T-cell (primary cell): ENCODE measurements at regions not wholly inside any gene's neighbourhood (a gene's known extent, or its start where the extent isn't known, plus 50 kb on each side); places are given as distances from the start of the nearest gene placed in this dataset.

Experiments used
- ATAC-seq, 4 experiments: fragments of 200-7000 bp in 3 of 4; fragments of 150-1000 bp in 1 of 4; cut with Tn5 transposase; replicated peaks in 1 of 4; 1 replicate in 3 of 4; 2 replicates in 1 of 4; pipeline ENCODE4 v1.10.0; 2021; ENCODE audit warnings: moderate library complexity in 3 of 4, mild to moderate bottlenecking in 2 of 4, moderate number of reproducible peaks in 1 of 4
- CTCF ChIA-PET, 2 donors: fragments of 300-600 bp; sonication (Branson Sonifier 250); formaldehyde crosslinking; loops; one replicate each; lab custom pipeline; 2022; ENCODE audit warnings: antibody characterized with exemption in 2 of 2; lab: Charles Lee
- POLR2A ChIA-PET, 2 donors: fragments of 300-600 bp; sonication (Branson Sonifier 250); formaldehyde crosslinking; loops; one replicate each; lab custom pipeline; 2022; ENCODE audit warnings: antibody characterized with exemption in 2 of 2; lab: Charles Lee
- DNase-seq, 35 experiments: peaks; one replicate each; pipeline versions ENCODE4 v3.0.0 to v3.0.0-alpha.2; 2013 to 2023
- H3K27ac ChIP-seq: one replicate; pipeline ENCODE4 v1.5.1; 2013; ENCODE audit warnings: low read length
- H3K27me3 ChIP-seq, 2 experiments: replicated peaks in 1 of 2; 1 replicate in 1 of 2; 2 replicates in 1 of 2; pipeline versions ENCODE4 v1.6.1 to v1.7.0; 2013; ENCODE audit warnings: low read length in 1 of 2, mixed read lengths in 1 of 2; ENCODE audit not compliant: control insufficient read depth in 2 of 2, insufficient read depth in 2 of 2; ENCODE audit errors: extremely low read depth in 1 of 2
- H3K36me3 ChIP-seq, 2 donors: 1 replicate in 1 of 2; 2 replicates in 1 of 2; pipeline versions ENCODE4 v1.6.1 to v1.7.0; 2013; ENCODE audit warnings: low read length in 1 of 2; ENCODE audit not compliant: control insufficient read depth in 2 of 2, insufficient read depth in 1 of 2; ENCODE audit errors: extremely low read depth in 1 of 2
- H3K4me1 ChIP-seq, 2 experiments: 1 replicate in 1 of 2; 2 replicates in 1 of 2; pipeline versions ENCODE4 v1.6.1 to v1.7.0; 2013; ENCODE audit warnings: low read length in 2 of 2, mixed read lengths in 1 of 2; ENCODE audit not compliant: insufficient read depth in 2 of 2, control insufficient read depth in 1 of 2; ENCODE audit errors: extremely low read depth in 1 of 2
- H3K4me3 ChIP-seq, 2 donors: 1 replicate in 1 of 2; 2 replicates in 1 of 2; pipeline versions ENCODE4 v1.5.1 to v1.7.0; 2013; ENCODE audit warnings: mild to moderate bottlenecking in 2 of 2, low read length in 1 of 2, moderate library complexity in 1 of 2; ENCODE audit not compliant: control insufficient read depth in 1 of 2; ENCODE audit errors: extremely low read depth in 1 of 2
- H3K9me3 ChIP-seq: 2 replicates; pipeline ENCODE4 v1.7.0; 2013
- H3K27ac Mint-ChIP-seq, 2 donors: one replicate each; pipeline ENCODE4 v1.8.0; 2020 to 2021; ENCODE audit warnings: mild to moderate bottlenecking in 2 of 2, mixed read lengths in 2 of 2
- H3K27me3 Mint-ChIP-seq, 2 donors: one replicate each; pipeline ENCODE4 v1.8.0; 2021 to 2022; ENCODE audit warnings: mixed read lengths in 2 of 2
- H3K36me3 Mint-ChIP-seq: one replicate; pipeline ENCODE4 v1.8.0; 2021; ENCODE audit warnings: mixed read lengths
- H3K4me1 Mint-ChIP-seq, 3 donors: one replicate each; pipeline ENCODE4 v1.8.0; 2020 to 2022; ENCODE audit warnings: mixed read lengths in 3 of 3, mild to moderate bottlenecking in 1 of 3
- H3K4me3 Mint-ChIP-seq, 3 donors: one replicate each; pipeline ENCODE4 v1.8.0; 2020 to 2022; ENCODE audit warnings: mild to moderate bottlenecking in 3 of 3, mixed read lengths in 3 of 3, moderate library complexity in 3 of 3
- H3K9me3 Mint-ChIP-seq, 3 donors: one replicate each; pipeline ENCODE4 v1.8.0; 2020 to 2022; ENCODE audit warnings: mixed read lengths in 3 of 3
- WGBS: methylation state at CpG from one replicate; pipeline ENCODE4 v1.1.5; 2013; ENCODE audit warnings: missing lambda C conversion rate; ENCODE audit not compliant: insufficient coverage; 5-methylcytosine and 5-hydroxymethylcytosine counted together

- peaks cover 0 to 5% of the 10 kb centered on the region in 2 experiments for H3K27me3 ChIP-seq
- WGBS, result 79% methylated on average over 3 of the region's 8 CpGs
- no peaks in the 10 kb centered on the region for H3K36me3 ChIP-seq
- Mint-ChIP-seq H3K4me1 (no peaks in the 10 kb centered on the region), H3K27ac (no peak overlapping the region), H3K9me3 (peaks cover 0 to 5% (median 0%) of the 10 kb centered on the region in 3 donors), H3K36me3 (no peaks in the 10 kb centered on the region), H3K27me3 (peaks cover 4 to 12% of the 10 kb centered on the region in 2 donors), H3K4me3 (no peak overlapping the region)
- no peak overlapping the region for H3K4me3 ChIP-seq
- H3K9me3 ChIP-seq, result no peaks in the 10 kb centered on the region
- CTCF ChIA-PET, result no interaction called here
- no peak overlapping the region for H3K27ac ChIP-seq
- POLR2A ChIA-PET, result no interaction called here
- H3K4me1 ChIP-seq, result no peaks in the 10 kb centered on the region
- peak in 1 of 35 experiments; percentile 1 for DNase-seq
- ATAC-seq, result no peak
Observed at GRCh38 chr20:39874049-39874893, 814.8 kb downstream of the MAFB start.

DNA sequence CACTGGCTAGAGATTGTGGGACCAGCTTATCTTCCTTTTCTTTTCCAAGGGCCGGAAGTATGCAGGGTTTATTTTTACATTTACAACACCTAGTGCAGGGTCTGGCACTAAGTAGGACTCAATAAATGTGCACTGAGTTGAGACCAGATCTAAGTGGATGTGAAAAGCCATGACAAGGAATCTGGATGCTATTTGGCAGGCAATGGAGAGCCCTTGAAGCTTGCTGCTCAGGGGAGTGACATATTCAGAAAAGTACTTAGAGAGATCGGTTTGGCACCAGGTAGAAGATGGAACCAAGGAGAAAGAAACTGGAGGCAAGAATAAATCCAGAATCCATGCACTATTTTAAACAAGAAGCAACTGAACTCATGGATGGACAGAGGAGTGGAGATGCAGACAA, 815.8 kb downstream of the MAFB start:
- Mint-ChIP-seq H3K36me3 (no peaks in the 10 kb centered on the region), H3K9me3 (peaks cover 0 to 5% (median 0%) of the 10 kb centered on the region in 3 donors), H3K27ac (no peak overlapping the region), H3K4me3 (no peak overlapping the region), H3K4me1 (no peaks in the 10 kb centered on the region), H3K27me3 (peaks cover 4 to 12% of the 10 kb centered on the region in 2 donors)
- no peak for DNase-seq
- Histone ChIP-seq H3K27me3 (peaks cover 0 to 5% of the 10 kb centered on the region in 2 experiments), H3K4me1 (no peaks in the 10 kb centered on the region), H3K9me3 (no peaks in the 10 kb centered on the region), H3K36me3 (no peaks in the 10 kb centered on the region), H3K27ac (no peak overlapping the region), H3K4me3 (no peak overlapping the region)
- ChIA-PET CTCF (no interaction called here), POLR2A (no interaction called here)
- no peak for ATAC-seq
- no CpG with 5 or more reads among the region's 2 CpGs for WGBS

DNA sequence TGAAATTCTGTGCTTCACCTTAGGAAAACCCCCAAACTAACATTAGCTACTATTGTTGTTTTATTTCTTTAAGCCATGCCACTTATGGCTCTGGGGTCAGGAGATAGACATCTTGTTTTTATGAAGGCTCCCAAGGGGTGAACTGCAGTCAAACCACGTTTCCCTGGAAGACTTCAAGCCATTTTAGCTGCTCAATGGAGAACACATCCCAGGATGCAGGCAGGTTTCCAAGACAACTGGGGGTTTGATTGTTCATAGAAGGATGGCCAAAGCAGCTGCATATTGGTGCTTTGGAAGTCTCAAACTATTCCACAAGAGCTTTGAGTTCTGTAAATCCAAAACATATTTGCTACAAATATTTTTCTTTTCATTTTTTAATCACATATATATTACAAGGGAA, 818.0 kb downstream of the MAFB start:
- Histone ChIP-seq H3K9me3 (no peaks in the 10 kb centered on the region), H3K27me3 (no peaks in the 10 kb centered on the region), H3K36me3 (no peaks in the 10 kb centered on the region), H3K4me3 (no peak overlapping the region), H3K27ac (no peak overlapping the region), H3K4me1 (no peaks in the 10 kb centered on the region)
- H3K27me3 Mint-ChIP-seq, result peaks cover 4 to 12% of the 10 kb centered on the region in 2 donors
- WGBS, result no CpG with 5 or more reads among the region's 1 CpG
- DNase-seq (no peak), ATAC-seq (no peak)
- H3K4me1 Mint-ChIP-seq, result no peaks in the 10 kb centered on the region
- ChIA-PET POLR2A (no interaction called here), CTCF (no interaction called here)
- no peaks in the 10 kb centered on the region for H3K36me3 Mint-ChIP-seq
- H3K9me3 Mint-ChIP-seq, result peaks cover 0 to 5% (median 0%) of the 10 kb centered on the region in 3 donors
- no peak overlapping the region for H3K27ac Mint-ChIP-seq
- no peak overlapping the region for H3K4me3 Mint-ChIP-seq

GRCh38 chr20:39865446-39865845, 823.6 kb downstream of the MAFB start:
- Histone ChIP-seq H3K9me3 (no peaks in the 10 kb centered on the region), H3K27ac (no peak overlapping the region), H3K4me1 (no peaks in the 10 kb centered on the region), H3K4me3 (no peak overlapping the region), H3K27me3 (peaks cover 0 to 2% of the 10 kb centered on the region in 2 experiments), H3K36me3 (no peaks in the 10 kb centered on the region)
- 76% methylated on average over 2 of the region's 2 CpGs for WGBS
- DNase-seq, result no peak
- Mint-ChIP-seq H3K4me3 (no peak overlapping the region), H3K27ac (no peak overlapping the region), H3K27me3 (peaks cover 0 to 10% of the 10 kb centered on the region in 2 donors), H3K36me3 (no peaks in the 10 kb centered on the region), H3K4me1 (no peaks in the 10 kb centered on the region), H3K9me3 (no peaks in the 10 kb centered on the region)
- ChIA-PET POLR2A (no interaction called here), CTCF (no interaction called here)
- no peak for ATAC-seq

- WGBS, result 33% methylated on average over 4 of the region's 4 CpGs
- no peak overlapping the region for H3K4me3 ChIP-seq
- CTCF ChIA-PET, result no interaction called here
- H3K27me3 ChIP-seq, result peaks cover 0 to 2% of the 10 kb centered on the region in 2 experiments
- DNase-seq, result no peak
- POLR2A ChIA-PET, result no interaction called here
- no peak overlapping the region for H3K27ac ChIP-seq
- no peaks in the 10 kb centered on the region for H3K36me3 ChIP-seq
- H3K4me1 ChIP-seq, result no peaks in the 10 kb centered on the region
- Mint-ChIP-seq H3K9me3 (peaks cover 3 to 4% (median 4%) of the 10 kb centered on the region in 3 donors), H3K27ac (no peak overlapping the region), H3K27me3 (peaks cover 4% of the 10 kb centered on the region in 2 donors), H3K4me1 (no peaks in the 10 kb centered on the region), H3K36me3 (no peaks in the 10 kb centered on the region), H3K4me3 (no peak overlapping the region)
- no peak for ATAC-seq
- H3K9me3 ChIP-seq, result no peaks in the 10 kb centered on the region
Observed at GRCh38 chr20:39862470-39862891, 826.6 kb downstream of the MAFB start.

- no peaks in the 10 kb centered on the region for H3K9me3 ChIP-seq
- peaks cover 3 to 4% (median 4%) of the 10 kb centered on the region in 3 donors for H3K9me3 Mint-ChIP-seq
- H3K27ac Mint-ChIP-seq, result no peak overlapping the region
- H3K4me3 ChIP-seq, result no peak overlapping the region
- H3K27me3 Mint-ChIP-seq, result peaks cover 4% of the 10 kb centered on the region in 2 donors
- H3K27ac ChIP-seq, result no peak overlapping the region
- no peaks in the 10 kb centered on the region for H3K4me1 ChIP-seq
- POLR2A ChIA-PET, result no interaction called here
- ATAC-seq (no peak), DNase-seq (no peak)
- 57% methylated on average over 1 of the region's 1 CpG for WGBS
- no peak overlapping the region for H3K4me3 Mint-ChIP-seq
- CTCF ChIA-PET, result no interaction called here
- H3K36me3 Mint-ChIP-seq, result no peaks in the 10 kb centered on the region
- H3K27me3 ChIP-seq, result peaks cover 0 to 2% of the 10 kb centered on the region in 2 experiments
- H3K36me3 ChIP-seq, result no peaks in the 10 kb centered on the region
- H3K4me1 Mint-ChIP-seq, result no peaks in the 10 kb centered on the region
Observed at GRCh38 chr20:39861381-39861780, 827.7 kb downstream of the MAFB start.
